GM10847 (cell line): ENCODE measurements at regions not wholly inside any gene's neighbourhood (a gene's known extent, or its start where the extent isn't known, plus 50 kb on each side); places are given as distances from the start of the nearest gene placed in this dataset.

Source experiments
- POLR2A ChIP-seq: IDR thresholded peaks from 2 replicates; pipeline ENCODE4 v1.6.1; 2011; ENCODE audit not compliant: insufficient read length; ENCODE audit errors: extremely low read depth

DNA sequence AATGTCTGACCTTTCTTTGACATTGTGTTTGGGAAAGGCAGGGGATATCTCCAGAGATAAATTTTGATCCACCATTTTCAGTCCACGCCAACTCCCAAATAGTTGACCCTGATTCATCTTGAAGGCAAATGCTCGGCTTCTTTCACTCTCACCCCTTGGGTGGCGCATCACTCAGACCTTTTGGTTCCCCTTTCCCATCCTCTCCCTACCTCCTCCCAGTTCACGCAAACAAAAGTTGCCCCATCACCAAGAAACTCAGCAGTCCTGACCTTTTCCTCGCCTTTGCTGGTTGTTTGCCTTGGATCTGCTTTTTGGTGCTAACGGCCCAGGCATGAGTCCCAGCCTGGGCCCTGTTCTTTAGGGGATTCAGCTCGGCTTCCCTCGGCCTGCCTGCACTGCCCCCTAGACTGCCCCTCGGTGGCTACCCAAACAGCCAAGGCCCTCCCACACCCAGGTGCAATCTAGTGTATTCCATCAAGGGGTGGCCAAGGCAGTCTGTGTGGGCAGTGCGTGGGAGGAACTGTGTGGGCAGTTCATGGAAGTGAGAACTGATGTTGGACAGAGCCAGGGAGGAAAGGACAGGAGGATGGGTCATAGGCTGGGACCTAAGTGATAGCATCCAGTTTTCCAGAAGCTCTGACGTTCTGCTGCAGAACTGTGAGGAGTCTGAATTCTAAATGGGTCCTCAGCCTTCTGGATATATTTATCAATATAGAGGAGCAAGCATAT, 255.7 kb downstream of the DLEU7 start:
- TF ChIP-seq POLR2A, result no peak

DNA sequence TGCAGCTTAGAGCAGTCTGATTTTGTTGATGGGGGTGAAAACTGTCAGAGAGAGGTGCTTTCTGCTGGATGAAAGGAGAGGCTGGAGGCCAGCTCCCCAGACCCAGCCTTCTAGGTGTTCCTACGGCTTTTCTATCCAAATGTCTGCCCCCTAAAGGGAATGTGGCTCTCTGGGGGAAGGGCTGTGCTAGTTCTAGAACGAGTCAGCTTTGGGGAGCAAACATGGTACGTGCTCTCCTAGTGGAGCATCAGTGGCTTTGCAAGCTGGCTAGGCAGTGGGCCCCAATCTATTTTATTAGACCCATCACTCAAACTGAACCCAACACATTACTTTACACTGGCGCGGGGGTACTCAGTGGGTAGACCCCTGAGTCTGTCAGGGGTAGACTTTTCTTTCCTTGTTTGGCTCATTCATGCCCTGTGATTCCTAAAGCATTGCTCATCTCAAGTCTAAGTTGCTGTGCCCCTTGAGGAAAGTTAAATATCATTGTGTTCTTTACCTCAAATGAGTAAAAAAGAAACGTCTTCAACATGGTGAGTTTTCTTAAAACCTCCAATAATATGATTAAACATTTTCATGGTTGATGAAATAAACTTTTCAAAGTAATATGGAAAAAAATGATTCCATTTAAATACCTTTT, 254.9 kb downstream of the DLEU7 start:
- no peak for TF ChIP-seq POLR2A

DNA sequence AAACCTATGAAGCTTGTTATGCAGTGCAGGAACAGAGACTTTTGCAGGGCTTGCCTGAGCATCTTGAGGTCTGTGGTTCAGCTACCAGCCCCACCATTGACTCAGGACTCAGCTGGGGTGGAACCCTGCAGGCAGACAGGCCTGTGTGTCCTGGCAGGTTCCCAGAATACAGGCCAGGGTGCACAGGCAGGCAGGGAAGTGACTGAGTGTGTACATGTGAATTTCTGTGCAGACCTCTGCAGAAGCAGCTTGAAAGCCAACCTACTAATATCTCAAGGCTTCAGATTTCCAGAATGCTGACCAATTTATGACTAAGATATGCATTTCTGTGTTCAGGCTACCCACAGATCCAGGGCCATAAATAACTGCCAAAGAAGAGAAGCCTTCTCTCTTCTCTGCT, 254.4 kb downstream of the DLEU7 start:
- no peak for TF ChIP-seq POLR2A

DNA sequence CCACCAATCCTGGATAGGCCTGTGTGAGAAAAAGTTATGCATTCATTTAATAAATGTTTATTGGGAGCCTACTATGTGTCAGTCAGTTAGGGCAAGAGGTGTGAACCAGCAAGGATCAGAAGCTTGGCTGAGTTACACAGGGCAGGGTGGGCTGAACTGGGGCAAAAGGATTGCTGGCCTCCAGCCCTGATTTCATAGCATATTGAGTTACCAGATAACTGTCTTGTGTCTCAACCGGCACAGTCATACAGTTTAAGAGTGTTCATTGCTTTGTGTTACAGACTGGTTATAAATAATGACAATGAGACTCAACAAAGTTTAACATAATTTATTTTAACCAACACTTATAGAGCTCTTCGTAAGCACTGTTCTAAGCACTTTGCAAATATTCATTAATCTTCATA, 253.8 kb downstream of the DLEU7 start:
- no peak for TF ChIP-seq POLR2A

DNA sequence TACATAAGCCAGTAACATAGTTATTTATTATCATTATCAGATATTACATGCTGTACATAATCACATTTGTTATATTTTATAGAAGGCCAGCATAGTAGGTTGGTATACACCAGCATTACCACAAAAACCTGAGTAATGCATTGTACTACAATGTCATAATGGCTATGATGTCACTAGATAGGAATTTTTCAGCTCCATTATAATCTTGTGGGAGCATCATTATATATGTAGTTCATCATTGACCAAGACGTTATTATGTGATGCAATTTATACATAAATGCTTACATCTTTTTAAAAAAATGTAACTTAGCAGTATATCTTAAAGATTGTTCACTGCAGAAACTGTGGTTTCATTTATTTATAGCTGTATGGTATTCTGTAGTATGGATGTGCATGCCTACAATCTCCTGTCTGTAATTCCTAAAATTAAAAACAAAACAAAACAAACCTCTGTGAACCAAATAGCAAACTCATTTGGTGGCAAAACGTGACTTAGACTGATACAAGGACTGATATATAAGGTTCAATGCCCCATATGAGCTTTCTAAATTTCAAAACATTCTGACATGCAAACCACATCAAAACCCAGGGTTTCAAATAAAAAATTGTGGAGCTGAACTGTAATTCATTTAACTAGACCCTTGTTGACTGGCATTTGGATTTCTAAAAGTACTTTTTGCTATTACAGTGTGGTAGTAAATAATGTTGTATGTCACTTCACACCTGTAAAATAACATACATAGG, 250.9 kb downstream of the DLEU7 start:
- no peak for TF ChIP-seq POLR2A

DNA sequence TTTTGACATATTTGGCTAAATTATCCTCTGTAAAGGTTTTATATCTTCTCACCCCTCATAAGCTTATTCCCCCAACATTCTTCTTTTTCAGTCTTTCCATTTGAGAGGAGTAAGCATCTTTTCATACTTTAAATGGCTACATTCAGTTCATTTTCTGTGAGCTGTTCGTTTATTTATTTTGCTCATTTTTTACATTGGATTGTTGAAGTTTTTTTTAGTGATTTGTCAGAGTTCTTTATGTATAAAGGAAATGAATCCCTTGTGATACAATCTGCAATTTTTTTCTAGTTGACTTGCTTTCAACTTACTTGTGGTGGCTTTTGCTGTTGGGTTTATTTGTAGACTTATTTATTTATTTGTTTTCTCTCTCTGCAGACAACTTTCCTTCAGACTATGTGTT, 250.3 kb downstream of the DLEU7 start:
- no peak for TF ChIP-seq POLR2A

DNA sequence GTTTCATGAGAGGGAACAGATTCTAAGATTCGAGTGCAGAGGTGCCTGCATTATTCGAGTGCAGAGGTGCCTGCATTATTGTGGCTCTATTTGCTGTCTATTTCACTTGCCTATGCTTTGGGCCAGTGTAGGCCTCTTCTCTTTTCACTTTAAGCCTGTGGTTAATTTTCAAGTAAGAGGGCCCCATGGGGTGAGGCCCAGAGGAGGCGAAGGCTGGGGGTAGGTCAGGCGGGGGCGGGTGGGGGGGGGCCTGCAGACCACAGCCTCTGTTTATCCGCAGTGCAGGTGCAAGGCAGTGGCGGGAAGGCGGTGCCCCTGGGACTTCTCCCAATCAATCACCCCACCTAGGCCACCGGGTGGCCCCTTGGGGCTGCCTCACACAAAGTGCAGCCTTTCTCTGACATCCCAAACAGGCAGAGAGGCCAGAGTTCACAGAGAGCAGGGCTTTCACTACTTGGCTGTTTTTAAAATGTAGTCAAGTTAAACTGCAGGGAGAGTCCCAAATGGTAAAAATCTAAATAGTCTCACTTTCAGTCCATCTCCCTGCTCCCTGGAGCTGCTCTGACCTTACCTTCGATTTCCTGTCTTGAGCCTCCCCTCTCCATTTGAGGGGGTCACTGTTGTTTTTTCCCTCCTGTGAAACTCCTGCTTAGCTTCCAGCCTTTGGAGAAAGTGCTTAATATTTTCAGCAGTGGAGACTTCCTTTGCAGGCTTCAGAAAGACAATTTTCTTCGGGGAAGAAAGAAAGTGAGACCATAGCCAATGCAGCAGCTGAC, 249.0 kb downstream of the DLEU7 start:
- no peak for TF ChIP-seq POLR2A

DNA sequence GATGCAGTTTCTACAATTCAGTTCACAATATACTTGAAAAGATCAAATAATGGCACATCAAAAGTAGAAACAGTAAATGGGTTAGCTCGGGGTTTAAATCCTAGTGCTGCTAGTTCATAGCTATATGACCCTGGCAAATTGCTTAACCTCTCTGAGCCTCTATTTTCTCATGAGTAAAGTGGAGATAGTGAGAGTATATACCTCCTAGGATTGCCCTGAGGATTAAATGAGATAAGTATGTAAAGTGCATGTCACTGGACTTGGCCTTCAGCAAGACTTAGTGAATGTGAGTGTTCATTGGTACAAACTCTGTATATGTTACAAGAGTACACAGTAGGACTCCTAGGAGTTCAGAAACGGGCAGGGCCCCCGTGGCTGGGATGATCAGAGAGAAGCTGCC, 248.3 kb downstream of the DLEU7 start:
- no peak for TF ChIP-seq POLR2A

DNA sequence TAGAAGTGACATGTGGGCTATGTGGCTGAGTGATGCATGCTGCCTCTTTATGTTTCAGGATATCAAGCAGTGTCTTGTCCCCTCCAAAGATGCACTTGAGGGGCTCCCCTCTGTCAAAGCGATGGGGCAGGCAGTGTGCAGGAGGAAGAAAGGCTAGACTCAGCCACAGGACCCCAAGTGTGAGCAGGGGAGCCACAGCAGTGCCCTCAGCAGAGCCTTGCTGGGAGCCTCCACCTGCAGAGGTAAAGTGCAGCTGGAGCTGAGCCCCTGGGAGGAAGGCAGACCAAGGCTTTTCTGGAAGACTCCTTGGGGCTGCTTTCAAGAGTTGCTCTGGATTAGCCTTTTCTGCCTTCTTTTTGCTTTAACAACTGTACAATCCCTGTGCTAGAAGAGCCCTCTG, 247.3 kb downstream of the DLEU7 start:
- no peak for TF ChIP-seq POLR2A

DNA sequence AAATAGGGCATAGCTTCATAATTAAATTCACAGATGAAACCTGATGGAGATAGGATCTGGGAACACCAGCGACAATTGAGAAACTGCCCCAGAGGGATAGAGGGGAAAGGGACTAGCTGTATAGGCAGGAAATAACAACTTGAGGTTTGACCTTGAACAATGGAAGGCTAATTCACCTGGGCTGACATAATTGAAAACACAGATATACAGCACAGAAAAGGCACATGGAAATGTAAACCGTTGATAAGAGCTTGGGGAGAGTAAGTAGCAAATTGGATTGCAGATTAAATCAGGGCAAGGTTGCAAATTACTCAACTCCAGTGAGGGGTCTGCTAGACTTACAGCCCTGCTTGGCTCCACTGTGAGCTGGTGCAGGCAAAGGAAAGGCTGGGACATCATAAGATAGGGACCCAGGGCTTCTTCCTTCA, 246.7 kb downstream of the DLEU7 start:
- no peak for TF ChIP-seq POLR2A

DNA sequence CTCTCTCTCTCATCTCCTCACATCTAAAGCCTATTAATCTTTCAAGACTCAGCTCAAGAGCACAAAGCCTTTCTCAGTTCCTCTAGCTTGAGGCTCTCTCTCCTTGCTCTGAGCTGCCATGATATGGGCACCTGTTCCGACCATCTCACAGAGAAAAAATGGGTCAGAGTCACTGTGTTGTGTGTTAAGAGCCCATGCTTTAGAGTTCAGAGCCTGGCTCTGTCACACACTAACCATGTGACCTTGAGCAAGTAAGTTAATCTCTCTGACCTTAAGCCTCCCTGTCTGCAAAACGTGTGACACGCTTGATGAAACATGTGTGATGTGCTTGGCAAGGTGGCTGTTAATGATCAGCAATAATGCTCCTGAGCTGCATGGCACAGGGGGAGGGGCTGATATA, 245.2 kb downstream of the DLEU7 start:
- no peak for TF ChIP-seq POLR2A

DNA sequence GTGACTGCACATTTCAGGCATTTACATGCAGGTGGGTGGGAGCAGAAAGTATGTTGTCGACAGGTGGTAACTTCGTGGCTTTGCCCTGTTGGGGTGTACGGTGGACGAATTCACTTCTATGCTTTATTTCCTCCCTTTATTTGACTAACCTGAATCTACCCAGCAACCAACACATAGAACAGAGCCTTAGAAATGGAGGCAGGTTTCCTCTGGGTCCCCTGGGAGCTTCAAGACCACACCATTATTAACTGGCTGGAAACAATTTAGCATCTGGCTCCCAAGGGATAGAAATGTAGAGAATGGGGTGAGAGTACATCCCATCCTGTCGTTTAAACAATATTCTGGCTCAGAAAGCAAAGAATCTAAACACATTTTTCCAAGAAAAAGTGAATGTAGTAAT, 244.4 kb downstream of the DLEU7 start:
- TF ChIP-seq POLR2A, result no peak

DNA sequence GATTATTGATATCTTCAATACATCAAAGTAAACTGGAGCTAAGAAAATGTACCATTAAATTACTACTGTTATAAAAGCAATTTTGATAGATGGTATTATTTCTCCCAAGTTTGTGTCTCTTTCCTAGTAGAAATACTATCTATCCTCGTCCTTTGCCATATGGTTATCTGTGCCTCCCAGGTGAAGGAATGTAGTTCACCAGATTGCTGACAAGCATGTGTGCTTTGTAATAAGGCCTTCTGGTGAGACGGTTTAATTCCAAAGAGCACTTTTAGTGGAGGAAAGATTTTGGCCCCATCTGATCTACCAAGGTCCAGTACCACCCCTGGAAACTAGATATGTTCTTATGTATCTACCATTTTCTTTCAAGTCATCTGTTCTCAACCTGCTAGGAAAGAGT, 243.6 kb downstream of the DLEU7 start:
- TF ChIP-seq POLR2A, result no peak

DNA sequence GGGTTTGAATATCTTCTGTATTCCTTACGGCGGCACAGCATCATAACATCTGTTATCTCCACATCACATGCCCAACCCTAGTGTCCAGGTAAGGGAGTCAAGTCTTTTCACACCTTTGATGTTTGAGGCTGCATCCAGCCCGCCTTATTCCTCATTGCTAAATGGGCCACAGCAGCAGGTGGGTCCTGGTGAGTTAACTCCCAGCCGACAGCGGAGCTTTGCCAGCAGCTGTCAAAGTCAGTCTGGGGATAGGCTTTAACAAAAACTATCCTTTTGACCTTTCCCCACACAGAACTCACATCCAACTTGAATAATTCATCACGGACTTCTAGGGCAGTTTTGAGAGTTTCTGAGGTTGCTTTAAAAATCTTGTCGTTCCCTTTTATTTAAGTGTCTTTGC, 235.1 kb downstream of the DLEU7 start:
- no peak for TF ChIP-seq POLR2A

DNA sequence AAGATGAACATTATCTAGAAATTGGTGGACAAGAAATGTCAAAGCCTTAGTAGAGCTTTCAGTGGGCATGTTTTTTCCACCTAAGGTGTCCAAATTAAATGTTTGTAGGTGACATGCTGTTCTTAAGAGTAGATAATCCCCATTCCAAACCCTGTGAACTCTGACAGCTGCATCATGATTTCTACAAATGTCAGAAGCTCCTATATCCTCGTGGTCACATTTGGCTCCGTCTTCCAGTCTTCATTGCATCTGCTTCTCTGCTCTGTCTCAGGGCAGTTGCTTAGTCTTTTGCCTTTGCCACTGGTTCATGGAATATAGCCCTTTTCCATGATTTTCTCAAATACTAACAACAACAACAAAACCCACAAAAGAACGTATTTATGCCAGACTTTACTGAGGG, 234.5 kb downstream of the DLEU7 start:
- no peak for TF ChIP-seq POLR2A
